ENCODE measurements at regions not wholly inside any gene's neighbourhood (a gene's known extent, or its start where the extent isn't known, plus 50 kb on each side); places are given as distances from the start of the nearest gene placed in this dataset.

GRCh38 chr11:29780756-29781155, 236.1 kb downstream of the KCNA4 start:
- DNase-seq: no peak

DNA sequence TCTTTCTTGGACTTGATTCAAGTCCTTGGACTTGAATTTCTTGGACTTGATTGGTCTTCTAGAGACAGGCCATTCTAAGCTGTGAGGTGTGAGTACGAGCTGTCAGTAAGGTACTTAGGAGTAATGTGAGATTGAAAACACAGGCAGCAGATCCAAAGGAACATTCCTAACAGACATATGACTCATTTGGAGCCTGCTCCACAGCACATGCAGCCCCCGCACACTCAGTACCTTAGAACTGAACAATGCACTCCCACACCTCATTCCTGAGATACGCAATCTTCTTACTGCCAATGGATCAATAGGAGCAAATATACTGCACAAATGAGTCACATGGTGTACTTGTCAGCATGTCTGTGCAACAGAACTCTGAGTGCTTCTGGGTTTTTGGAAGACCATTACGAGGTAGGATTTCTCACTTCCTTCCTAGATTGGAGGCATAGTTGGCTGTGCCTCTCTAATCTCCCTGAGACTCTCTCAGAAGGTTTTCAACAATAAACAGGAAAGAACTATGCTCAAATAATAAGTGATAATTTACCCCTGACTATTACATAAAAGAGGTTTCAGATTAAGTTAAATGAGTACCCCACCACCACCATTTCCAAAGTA, 243.1 kb downstream of the KCNA4 start:
- DNase-seq: no peak

GRCh38 chr11:29756871-29757270, 260.0 kb downstream of the KCNA4 start:
- no peak for DNase-seq

- DNase-seq: no peak
Observed at GRCh38 chr11:29755474-29755873, 261.4 kb downstream of the KCNA4 start.

- no peak for DNase-seq
Observed at GRCh38 chr11:29751618-29752017, 265.2 kb downstream of the KCNA4 start.

- DNase-seq: no peak
Observed at GRCh38 chr11:29750392-29750791, 266.4 kb downstream of the KCNA4 start.

DNA sequence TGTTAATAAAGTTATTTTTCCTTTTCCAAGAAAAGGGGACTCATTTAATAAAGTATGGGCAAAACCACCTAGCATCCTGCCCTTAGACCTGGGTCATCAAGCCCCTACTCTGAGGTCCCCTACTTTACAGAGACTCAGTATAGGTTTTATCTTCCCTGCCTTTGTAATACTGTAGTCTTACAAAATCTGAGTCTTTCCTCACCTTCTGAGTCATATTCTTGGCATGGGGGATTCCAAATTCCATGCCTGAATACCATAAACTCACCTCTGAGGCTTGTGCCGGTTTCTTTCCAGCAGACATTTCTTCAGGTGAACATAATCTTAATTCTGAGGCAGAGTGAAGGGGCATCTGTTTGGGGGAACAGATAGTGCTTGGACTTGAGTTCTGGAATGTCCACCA, 282.5 kb downstream of the KCNA4 start:
- no peak for DNase-seq

DNA sequence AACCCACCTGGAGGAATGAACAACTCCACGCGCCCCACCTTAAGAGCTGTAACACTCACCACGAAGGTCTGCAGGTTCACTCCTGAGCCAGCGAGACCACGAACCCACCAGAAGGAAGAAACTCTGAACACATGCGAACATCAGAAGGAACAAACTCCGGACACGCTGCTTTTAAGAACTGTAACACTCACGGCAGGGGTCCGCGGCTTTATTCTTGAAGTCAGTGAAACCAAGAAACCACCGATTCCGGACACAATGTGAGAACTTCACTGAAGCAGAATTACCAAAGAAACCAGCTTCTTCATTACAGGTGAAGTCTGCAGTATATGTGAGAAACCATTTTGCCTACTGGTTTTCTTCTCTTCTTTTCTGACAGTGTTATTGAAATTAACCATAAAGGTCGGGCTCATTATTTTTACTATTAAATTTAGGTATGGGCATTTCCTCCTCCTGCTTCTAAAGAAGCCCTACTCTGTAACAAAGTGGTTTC, 303.0 kb downstream of the KCNA4 start:
- DNase-seq: no peak

DNA sequence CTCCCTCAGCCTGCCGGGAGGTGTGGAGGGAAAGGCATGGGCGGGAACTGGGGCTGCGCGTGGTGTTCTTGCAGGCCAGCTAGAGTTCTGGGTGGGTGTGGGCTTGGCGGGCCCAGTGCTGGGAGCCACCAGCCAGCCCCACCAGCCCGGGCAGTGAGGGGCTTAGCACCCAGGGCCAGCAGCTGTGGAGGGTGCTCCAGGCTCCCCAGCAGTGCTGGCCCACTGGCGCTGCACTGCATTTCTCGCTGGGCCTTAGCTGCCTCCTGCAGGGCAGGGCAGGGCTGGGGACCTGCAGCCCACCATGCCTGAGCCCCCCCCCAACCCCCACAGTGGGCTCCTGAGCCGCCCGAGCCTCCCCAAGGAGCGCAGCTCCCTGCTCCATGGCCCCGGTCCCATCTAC, 304.2 kb downstream of the KCNA4 start:
- no peak for DNase-seq

GRCh38 chr11:29707924-29708323, 308.9 kb downstream of the KCNA4 start:
- DNase-seq: no peak

GRCh38 chr11:29685361-29685760, 331.5 kb downstream of the KCNA4 start:
- DNase-seq: no peak

DNA sequence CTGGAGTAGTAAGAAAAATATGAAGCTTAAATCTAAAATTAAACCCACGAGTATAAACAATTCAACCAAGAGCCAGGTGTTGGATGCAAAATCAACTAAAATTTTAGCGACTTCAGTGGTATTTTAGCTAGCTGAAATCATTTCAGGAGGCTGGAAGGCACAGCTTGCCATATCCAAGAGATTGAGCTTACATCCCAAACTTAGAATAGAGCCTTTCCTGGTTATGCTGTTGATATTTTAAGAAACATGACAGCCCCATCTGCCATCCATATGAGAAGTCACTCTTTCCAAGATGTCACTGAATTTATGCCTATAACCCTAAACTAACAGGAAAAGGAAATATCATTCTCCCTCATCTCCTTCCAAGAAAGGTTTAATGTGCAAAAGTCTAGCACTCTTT, 334.0 kb downstream of the KCNA4 start:
- DNase-seq: no peak

DNA sequence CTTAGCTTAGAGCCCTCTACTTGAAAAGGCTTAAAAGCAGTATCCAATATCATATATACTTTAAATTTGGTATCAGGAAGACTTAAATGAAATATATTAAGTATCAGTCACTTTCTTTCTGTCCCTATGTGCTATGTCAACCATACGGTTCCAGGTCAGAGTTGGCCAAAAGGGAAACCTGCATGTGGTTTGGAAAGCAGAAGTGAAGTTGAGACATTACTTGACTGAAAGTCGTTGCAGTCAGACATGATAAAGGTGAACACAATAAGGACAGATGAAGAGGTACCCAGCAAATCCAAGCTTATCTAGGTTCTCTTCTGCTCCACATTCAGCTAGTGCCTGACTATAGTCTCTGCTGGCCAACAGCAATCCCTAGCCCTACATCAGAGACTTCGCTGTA, 336.8 kb downstream of the KCNA4 start:
- DNase-seq: no peak

DNA sequence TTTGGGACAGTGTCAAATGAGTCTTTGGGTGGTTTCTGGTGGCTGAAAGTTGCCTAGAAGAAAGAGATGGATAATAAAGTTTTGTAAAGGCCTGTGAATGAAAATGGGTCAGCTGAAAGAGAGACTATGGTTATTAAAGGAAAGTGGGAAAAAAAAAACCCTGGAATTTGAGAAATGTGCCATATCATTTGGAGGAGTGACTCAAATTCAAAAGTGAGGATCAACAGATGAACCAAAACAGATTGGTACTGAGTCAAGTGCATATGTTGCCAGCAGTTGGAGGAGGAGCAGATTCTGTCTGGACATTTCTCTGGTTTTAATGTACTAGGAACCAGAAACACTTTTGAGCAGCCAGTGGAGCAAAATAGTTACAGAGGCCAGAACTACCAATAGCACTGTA, 339.8 kb downstream of the KCNA4 start:
- no peak for DNase-seq

DNA sequence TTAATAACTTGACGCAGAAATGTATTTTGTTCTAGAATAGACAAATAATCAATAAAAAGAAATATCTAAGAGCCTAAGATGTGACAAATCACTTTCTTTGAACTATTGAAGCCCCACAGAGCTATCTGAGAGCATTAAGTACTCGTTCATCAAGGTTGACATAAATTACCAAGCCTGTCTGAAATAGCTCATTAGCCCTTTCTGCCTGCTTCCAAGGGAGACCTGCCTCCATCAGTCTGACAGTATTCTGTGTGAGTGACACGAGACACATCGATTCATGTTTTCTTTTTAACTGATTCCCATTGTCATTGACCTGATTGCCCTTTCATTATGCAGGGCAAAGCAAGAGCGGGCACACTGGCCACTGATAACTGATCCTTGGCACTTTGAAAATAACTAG, 347.5 kb downstream of the KCNA4 start:
- no peak for DNase-seq

DNA sequence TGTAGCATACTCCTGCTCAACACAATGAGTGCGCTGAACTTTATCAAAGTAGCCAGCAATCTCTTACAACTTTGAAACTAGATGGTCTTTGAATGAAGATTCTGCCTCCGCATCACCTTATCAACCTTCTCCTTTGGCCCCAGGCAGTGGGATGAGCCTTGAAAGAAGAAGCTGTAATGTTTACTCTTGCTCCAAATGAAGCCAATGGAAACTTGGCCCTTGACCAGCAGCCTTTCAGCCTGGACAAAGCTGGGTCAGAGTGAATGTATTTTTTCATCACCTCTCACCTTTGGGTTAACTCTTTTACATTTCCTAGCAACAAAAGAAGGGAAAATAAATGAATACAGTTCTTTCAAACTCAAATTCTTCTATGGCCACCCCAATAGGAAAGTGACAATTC, 359.1 kb downstream of the KCNA4 start:
- DNase-seq: no peak

GRCh38 chr11:29656597-29656996, 360.2 kb downstream of the KCNA4 start:
- DNase-seq: no peak

DNA sequence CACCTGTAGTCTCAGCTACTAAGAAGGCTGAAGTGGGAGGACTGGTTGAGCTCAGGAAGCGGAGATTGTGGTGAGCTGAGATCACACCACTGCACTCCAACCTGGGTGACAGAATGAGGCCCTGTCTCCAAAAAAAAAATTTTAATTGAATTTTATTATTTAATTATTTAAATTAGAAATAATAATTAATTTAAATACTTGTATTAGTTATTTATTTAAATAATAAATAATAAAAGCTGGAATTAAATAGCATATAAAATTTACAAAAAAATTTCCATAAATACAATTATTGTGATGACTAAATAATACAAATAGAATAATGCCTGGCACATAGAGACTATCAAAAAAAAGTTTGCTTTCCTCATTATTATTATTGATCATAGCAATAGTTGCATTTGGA, 371.5 kb downstream of the KCNA4 start:
- DNase-seq: no peak

- DNase-seq: no peak
Observed at GRCh38 chr11:29641201-29641600, 375.6 kb downstream of the KCNA4 start.

GRCh38 chr11:29634744-29635143, 382.1 kb downstream of the KCNA4 start:
- no peak for DNase-seq

- no peak for DNase-seq
Observed at GRCh38 chr11:29634244-29634643, 382.6 kb downstream of the KCNA4 start.

GRCh38 chr11:29629286-29629685, 387.5 kb downstream of the KCNA4 start:
- no peak for DNase-seq

DNA sequence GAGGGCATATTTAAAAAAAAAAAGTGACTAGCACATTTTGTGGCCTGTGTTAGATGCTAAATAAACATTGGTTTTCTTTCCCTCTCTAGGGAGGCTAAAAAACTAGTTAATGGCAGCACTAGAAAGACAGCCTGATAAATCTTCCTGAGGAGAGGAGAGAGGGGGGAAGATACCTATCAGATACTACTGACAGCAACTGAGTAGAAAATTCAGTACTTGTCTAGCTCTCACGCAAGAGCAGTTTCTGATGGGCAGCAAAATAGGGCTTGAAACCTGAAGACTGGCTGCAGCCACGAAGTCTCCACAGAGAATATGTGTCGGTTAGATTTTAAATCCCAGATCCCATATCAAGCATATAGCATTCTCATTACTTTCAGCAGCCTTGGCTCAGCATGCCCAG, 388.2 kb downstream of the KCNA4 start:
- no peak for DNase-seq

- no peak for DNase-seq
Observed at GRCh38 chr11:29627541-29627940, 389.3 kb downstream of the KCNA4 start.

GRCh38 chr11:29623144-29623722, 393.6 kb downstream of the KCNA4 start:
- DNase-seq: no peak
